ENCODE measurements at regions not wholly inside any gene's neighbourhood (a gene's known extent, or its start where the extent isn't known, plus 50 kb on each side); places are given as distances from the start of the nearest gene placed in this dataset.

DNA sequence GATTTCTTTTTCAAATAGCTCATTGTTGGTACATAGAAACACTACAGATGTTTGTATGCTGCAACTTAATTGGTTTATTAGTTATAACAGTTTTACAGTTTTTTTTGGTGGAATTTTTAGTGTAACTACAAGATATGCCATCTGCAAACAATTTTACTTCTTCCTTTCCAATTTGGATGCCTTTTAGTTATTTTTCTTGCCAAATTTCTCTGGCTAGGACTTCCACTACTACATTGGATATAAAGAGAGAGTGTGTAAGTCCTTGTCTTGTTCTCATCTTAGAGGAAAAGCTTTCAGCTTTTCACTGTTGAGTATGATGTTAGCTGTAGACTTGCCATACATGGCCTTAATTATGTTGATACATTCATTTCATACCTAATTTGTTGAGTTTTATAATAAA lies 143.6 kb upstream of the EOMES start:
- DNase-seq: no peak

DNA sequence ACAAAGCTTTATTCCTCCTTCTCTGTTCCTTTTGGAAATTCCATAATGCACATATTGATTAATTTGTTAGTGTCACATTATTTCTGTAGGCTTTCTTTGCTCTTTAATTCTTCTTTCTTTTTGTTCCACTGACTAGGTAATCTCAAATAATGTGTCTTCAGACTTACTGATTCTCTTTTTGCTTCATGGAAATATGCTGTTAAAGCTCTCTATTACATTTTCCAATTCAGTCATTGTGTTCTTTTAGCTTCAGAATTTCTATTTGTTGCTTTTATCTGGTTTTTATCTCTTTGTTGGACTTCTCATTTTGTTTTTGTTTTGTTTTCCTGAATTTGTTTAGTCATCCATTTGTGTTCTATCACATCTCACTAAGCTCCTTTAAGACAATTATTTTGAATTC lies 147.0 kb upstream of the EOMES start:
- DNase-seq: no peak

DNA sequence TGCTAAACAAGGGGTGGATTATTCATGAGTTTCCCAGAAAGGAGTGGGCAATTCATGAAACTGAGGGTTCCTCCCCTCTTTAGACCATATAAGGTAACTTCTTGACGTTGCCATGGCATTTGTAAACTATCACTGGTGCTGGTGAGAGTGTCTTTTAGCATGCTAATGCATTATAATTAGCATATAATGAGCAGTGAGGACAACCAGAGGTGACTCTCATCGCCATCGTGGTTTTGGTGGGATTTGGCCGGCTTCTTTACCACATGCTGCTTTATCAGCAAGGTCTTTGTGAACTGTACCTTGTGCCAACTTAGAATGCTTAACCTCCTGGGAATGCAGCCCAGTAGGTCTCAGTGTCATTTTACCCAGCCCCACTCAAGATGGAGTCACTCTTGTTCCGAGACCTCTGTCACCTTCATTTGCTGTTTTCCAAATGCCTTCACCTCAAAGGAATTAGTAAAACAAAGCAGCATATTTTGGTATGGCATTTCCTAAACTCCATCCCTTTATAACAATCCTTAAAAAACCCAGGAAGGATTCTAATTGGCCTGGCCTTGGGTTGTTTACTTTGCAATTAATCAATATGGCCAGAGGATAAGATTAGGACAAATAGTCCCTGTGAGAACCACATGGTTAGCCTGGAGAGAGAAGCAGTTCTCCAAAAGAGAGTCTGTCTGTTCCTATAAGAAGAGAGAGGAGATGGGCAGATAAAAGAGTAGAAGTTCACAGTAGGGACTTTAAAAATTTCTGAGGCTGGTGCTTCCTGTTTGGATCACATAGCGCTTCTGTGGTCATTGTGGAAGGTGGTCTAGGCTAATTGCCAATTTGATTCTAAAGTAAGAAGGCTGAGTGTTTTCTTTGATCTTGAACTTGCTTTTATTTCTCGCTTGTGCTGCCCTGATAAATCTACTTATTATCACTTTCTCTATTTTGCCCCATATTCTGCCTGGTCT lies 155.2 kb upstream of the EOMES start:
- no peak for DNase-seq

DNA sequence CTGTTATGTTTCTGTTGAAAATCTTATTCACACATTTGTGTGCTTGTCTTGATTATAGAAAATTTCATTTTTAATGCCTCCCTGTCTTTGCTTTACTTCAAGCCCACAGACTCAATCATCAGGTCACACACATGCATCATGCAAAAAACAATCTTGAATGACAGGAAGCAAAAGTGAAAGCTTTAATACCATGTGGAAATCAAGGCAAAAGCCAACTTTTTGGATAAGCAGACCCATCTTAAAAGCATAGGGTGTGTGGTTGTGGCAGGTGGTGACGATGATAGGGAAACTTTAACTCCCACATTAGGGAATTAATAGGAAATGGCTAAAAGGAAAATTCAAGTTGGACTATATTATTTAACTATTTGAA lies 155.9 kb upstream of the EOMES start:
- no peak for DNase-seq

DNA sequence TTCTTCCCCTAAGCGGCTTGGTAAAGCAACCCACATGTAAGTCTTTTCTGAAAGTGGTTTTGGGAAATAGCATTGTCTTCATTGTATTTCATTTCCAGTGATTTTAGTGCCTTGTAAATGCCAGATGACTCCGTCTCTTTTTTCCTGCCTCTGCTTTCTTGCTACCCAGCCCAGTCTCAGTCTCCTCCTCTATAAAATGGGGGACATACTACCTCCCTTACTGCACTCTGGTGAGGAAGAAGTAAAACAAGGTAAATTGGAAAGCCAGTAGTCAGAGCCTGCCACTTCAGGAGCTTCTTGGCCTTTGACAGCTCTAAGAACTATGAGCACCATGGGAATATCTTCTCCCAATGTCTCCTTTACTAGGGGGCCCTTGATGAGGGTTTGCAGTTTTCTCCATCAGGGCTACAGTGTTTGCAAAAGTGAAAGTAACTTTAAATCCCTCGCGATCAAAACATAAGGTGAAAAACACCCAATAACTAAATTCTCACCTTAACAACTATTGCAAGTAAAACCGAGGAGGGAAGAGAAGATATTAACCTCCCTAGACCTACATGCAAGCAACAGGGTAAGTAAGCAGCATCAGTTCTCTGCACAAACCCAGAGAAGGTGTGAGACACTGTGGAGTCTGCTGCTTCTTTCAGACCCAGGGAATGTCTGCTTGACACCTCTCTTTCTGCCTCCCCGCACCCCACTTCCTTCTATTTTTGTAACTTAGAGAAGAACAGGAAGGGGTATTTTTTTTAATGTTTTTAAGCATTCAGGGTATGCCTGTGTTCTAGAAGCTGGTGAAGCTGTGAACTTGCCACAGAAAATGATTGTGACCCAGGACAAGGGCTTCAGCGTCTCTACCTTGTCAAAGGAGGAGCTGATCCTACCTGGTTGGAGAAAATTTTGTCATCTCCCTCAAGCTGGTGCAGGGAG lies 159.1 kb upstream of the EOMES start:
- no peak for DNase-seq

DNA sequence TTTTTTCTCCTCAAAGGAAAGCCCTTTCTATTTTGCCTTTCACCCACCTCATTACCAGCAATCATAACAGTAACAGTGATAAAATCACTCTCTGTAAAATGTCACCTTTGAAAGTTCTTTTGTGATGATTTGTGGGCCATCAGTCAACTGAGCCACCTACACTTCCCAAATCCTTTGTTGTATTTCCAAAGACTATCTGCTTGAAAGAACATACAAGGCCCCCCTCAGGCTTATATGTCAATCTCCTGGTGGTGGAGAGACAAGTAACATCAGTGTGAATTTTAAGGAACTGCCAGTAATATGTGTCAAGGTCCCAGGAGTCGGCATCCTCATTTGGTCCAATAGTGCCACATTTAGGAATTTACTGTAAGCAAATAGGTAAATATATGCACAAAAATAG lies 161.1 kb upstream of the EOMES start:
- no peak for DNase-seq

DNA sequence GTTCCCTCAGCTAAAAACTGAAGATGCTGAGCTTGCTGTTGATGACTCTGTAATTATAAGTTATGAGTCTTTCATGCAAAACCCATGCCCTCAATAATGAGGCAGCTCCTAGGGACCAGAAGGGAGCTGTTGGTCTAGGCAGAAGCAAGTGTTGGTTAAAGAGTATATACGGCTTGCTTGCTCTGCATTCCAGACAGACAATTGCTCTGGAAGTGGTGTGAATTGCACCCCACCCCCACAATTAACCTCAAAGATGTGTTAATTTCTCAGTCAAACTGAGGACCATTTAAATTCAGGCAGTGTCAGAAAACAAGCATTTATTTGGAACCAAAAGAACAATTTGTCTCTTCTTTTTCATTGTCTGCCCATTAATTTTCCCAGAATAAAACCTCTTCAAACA lies 163.5 kb upstream of the EOMES start:
- no peak for DNase-seq

DNA sequence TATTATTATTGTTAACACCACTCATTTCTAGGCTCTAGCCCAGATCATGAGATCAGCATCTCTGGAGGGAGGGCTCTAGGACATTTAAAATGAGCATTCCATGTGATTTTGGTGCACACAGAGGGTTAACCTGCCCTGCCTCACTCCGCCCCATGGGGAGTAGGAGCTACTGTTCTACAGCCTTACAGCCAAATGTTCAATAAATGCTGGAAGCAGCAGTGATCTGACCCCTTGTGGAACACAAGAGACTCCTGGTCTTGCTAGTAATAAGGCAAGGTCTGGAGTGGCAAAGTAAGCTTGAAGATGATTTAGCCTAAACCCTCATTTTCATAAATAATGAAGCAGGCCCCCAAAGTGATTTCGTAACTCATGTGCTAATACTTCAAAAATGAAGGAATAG lies 166.4 kb upstream of the EOMES start:
- no peak for DNase-seq

DNA sequence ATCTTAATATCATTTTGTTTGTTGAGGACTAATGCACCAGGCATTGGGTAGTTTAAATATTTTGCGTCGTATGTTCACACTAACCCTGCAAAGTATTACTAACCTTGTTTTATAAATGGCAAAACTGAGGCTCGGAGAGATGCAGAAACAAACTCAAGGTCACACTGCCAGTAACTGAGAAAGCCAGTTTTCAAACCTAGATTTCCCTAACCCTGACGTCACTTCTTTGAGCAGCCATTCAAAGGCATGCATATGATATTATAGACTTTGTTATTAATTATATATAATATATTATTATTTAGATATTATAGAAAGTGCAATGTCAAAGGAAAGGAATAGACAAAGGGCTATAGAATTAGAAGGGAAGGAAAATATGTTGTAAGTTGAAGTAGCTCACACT lies 167.6 kb upstream of the EOMES start:
- no peak for DNase-seq

DNA sequence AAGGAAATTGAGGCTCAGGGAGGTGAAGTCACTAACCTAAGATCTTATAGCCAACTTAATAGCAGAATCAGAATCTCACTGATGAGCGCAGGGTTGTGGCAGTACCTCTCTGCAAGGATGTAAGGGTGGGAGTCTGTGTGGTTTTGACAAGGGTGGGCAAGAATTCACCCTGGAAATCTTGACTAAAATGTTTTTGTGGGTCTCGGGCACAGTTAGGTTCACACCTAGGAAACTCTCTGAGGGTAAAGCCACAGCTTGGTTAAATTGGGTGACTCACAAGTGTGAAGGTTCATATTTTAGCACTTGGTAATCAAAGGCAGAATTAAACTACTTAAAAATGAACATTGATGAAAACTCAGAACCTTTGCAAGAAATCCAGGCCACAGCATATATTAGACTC lies 178.2 kb upstream of the EOMES start:
- no peak for DNase-seq

DNA sequence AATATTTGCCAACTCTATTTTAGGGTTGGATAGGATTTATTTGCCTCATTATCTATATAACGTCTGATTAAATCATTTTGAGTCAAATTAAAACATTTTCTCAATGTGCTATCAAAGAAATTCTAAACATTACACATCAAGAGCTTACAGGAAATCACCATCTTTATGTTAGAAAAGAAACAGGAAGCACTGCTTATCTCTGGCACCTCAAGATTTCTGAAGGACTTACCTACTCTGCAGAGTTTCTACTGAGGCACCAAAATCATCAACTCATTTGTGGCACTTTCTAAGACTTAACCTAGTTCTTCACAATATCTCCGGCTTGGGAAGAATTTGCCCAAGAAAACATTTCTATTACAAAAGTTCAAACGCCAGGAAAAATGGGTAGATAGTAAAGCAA lies 181.3 kb upstream of the EOMES start:
- DNase-seq: no peak

DNA sequence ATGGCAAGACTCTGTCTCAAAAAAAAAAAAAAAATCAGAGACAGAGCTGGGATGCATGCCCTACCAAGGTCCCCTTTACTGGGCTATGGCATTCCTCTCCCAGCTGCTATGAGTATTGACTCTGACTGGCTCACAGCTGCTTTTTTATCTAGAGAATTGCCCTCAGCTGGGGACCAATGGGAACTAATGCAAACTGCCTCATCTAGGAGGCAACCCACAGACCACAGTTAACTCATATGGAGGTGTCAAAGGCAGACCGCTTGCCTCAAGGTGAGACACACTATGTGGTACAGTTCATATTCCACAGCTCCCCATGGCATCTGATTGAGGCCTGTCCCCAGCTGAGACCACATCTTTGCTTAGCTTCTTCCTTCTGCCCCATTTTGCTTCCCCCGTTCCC lies 183.5 kb upstream of the EOMES start:
- DNase-seq: no peak

DNA sequence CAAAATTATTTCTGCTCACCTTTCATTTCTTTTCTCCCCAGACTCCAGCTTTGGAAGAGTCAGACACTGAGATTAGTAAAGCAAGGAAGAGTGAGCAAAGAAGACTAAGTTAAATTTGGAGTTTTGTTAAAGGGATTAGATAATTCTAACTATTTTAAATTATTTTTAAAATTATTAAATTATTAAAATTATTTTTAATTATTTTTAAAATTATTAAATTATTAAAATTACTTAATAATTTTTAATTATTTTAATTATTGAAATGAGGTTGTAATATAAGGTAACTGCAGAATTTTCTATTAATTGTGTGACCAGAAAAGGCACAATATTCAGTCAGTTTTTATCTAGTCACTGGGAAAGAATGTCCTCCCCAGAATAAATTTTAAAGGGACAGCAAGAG lies 185.0 kb upstream of the EOMES start:
- DNase-seq: no peak

DNA sequence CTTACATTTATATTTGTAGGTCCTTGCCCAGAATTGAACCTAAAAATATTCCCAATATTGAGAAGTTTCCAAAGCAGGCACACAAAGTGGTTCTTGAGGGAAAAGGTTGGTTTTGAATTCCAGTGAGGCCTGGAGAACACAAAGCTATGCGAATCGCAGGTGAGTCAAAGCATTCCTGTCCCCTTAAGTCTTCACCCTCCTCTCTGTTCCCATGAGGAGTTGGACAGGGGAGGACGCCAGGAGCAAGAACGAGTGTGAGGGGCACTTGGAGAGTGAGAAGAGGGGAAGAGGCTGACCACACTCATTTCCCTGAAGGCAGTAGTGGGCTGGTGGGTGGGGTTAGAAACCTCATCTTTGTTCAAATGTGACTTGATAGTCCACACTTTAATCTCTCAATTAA lies 185.8 kb upstream of the EOMES start:
- no peak for DNase-seq

DNA sequence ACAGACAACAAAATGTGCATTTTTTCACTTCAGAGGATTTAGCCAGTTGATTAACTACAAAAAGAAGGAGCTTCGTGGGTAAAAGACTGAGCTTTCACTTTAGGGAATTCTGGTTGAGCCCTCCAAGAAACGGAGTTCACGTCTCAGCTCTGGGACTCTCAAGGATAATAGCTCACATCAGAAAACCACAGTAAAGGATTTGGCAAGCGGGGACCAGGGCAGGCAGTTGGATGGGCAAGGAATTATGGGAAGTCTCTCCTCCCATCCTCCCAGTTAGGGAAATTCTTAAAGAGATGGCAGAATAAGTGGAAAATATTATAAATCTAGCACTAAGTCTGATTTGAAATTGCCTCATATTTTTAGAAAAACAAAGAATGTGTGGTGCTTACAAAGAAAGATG lies 188.3 kb upstream of the EOMES start:
- no peak for DNase-seq

DNA sequence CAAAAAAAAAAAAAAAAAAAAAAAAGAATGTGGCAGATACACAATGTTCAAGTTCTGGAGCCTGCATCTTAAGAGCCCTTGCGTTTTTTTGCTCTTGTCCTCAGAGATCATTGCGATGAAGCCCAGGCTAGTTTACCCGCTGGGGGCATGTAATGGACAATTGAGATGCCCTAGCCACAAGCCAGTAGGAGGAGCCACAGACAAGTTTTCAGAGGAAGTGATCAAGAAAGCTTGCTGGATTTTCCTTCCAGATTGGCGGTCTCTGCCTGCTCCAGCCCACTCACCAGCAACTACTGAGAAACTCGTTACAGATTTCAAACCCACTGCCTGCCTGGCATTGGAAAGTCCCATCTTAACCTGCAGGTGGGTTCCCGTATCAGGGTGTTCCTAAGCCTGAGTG lies 192.1 kb upstream of the EOMES start:
- DNase-seq: no peak

DNA sequence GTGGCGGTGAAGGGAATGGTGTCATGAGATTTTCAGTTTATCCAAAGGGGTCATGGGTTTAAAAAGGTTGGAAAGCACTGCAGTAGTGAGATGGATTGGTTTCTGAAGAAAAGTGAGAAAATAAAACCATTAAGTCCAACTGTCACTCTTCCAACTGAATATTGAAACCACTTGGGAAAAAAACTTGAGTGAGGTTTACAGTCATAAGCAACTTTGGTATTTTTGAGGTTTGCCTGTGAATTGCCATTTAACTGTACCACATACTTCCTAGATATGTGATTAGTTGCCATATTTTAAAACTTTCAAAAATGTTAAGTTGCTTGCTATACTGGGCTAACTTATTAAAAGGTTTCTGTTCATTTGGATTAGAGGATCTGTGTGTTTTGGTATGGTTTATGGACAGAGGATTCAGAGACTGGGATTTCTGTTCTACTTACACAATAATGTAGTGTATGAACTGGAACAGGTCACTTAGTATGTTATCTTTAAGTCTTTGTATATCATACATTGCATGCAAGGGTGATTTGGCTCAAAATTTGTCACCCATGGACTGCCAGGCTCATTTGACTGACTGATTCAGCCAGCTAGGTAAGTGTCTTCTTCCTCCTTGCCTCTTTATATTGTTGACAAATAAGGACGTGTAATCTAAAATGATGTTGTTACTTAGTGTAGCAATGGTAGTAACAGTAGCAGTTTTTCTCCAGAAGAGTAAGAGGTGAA lies 201.4 kb upstream of the EOMES start:
- DNase-seq: no peak

DNA sequence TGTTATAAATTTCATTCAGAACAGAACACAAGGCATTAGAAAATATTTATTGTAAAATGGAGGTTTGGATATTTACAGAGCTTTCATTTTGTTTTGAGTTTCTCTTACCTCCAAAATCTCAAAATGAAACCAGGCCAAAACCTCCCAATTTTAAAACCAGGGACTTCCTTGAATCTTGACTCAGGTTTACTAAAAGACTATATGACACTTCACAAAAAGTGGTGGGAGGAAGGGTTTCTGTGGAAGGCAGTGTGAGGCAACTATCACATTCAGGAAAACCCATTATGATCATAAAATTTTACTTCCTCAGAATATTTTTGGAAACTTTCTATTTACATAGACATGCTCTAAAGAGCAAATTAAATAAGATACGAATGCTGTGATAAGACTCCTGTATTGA lies 205.8 kb upstream of the EOMES start:
- no peak for DNase-seq

DNA sequence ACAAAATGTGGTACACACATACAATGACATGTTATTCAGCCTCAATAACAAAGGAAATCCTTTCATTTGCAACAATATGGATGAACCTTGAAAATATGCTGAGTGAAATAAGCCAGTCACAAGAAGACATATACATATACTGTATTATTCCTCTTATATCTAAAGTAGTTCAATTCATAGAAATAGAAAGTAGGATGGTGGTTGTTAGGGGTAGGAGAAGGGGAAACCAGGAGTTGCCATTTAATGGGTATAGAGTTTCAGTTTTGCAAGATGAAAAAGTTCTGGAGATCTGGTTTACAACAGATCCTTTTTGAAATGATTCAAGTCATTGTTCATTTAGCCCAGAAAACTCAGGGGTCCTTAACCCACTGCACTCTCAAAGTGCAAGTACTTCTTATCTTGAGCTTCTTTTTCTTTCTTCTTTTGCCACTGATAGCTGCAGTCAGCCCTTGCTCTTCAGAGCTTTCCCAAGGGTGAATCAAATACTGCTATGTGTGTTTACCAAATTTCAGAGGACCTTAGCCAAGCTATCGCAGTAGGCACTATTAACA lies 208.0 kb upstream of the EOMES start:
- no peak for DNase-seq

DNA sequence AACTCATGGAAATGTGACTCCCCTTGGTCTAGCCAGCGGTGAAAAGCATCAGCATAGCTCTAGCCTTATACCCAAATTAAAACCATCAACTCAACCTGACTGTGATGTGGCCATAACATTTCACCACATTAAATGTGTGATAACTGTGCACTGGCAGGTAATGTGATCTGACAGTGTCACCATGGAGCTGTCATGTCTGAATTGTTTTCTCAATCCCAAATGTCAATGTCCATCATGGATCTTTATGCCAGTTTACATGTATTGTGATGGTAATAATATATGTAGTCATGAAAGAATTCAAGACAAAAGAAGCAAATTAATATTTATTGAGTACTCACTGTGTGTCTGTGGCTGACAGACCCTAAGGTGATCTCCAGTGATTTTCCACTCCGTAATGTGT lies 213.4 kb upstream of the EOMES start:
- no peak for DNase-seq

DNA sequence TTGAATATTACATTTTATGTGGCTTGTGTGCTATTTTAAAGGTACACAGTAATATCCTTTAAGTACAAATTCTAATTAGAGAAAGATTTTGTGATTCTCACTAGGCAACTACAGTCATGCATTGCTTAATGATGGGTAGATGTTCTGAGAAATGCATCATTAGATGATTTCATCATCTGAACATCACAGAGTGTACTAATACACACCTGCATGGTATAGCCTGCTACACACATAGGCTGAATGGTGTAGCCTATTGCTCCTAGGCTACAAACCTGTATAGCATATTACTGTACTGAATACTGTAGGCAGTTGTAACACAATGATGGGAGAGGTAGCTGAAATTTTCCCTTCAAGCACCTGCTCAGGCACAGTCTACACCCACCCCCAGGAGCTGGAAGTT lies 217.4 kb upstream of the EOMES start:
- no peak for DNase-seq

DNA sequence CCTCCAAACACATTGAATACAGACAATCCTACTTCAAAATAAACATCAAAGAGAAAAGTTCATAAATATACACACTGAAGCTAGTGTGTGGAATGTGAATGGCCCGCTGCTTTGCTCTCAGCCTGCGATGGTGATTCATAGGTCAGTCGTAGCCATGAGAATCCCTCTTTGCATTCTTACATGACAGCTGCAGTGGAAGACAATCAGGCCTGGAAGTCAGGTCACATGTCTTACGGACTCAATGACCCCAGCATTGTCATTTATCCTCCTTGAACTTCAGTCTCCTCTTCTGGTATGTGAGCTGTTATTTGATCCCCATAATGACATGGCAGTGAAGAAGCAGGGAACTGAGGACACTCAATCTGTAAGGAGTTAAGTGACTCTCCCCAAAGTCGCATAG lies 217.8 kb upstream of the EOMES start:
- no peak for DNase-seq

DNA sequence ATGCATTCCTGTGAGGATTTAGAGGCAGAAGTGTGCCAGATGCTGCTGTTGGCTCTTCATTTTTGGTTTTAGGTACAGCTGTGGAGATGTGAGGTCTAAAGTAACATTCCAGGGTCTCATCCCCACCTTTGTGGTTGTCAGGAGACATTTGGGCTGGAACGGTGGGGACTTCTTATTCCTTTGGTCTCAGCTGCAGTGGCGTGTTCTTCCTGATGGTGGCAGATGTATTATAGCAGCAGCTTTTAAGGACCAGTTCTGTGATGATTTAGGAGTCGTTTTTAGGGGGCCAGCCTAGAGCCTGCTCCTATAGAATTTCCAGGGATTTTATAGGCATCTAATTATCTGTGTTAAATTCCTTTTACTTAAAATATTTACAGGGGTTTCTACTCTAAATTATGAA lies 221.0 kb upstream of the EOMES start:
- peak in 1 of 2 experiments; percentile 11 for DNase-seq

Measured in SHP77 (cell line).